Activated T-cell treated with anti-CD3 and anti-CD28 coated beads, Interleukin-2, amount 50 U/mL, for 72 hours (primary cell): ENCODE measurements at regions not wholly inside any gene's neighbourhood (a gene's known extent, or its start where the extent isn't known, plus 50 kb on each side); places are given as distances from the start of the nearest gene placed in this dataset.
"Not testable (repeated sequence)": the region's sequence is repeated elsewhere in the genome, so short reads cannot be mapped to it uniquely, and the experiment has no call there.

Experiments used
- ATAC-seq, 2 donors: fragments of 150-1000 bp; cut with Tn5 transposase; replicated peaks in 1 of 2; 2 replicates each; pipeline ENCODE4 v1.10.0; 2021; ENCODE audit warnings: moderate library complexity in 2 of 2, mild to moderate bottlenecking in 1 of 2
- DNase-seq, 2 donors: peaks; one replicate each; pipeline ENCODE4 v3.0.0; 2021 to 2022; ENCODE audit warnings: mixed read lengths in 1 of 2
- H3K27ac Mint-ChIP-seq: one replicate; pipeline ENCODE4 v1.8.0; 2022; ENCODE audit warnings: mild to moderate bottlenecking, moderate library complexity, mixed read lengths
- H3K27me3 Mint-ChIP-seq: one replicate; pipeline ENCODE4 v1.8.0; 2022; ENCODE audit warnings: low read depth, mixed read lengths
- H3K36me3 Mint-ChIP-seq, 2 donors: one replicate each; pipeline ENCODE4 v1.8.0; 2022; ENCODE audit warnings: mixed read lengths in 2 of 2, mild to moderate bottlenecking in 1 of 2; ENCODE audit not compliant: insufficient read depth in 2 of 2
- H3K4me1 Mint-ChIP-seq: one replicate; pipeline ENCODE4 v1.8.0; 2022; ENCODE audit warnings: low read depth, mixed read lengths
- H3K4me3 Mint-ChIP-seq, 2 donors: one replicate each; pipeline ENCODE4 v1.8.0; 2022; ENCODE audit warnings: mild to moderate bottlenecking in 2 of 2, mixed read lengths in 2 of 2, moderate library complexity in 2 of 2
- H3K9me3 Mint-ChIP-seq, 2 donors: one replicate each; pipeline ENCODE4 v1.8.0; 2022; ENCODE audit warnings: mixed read lengths in 2 of 2

DNA sequence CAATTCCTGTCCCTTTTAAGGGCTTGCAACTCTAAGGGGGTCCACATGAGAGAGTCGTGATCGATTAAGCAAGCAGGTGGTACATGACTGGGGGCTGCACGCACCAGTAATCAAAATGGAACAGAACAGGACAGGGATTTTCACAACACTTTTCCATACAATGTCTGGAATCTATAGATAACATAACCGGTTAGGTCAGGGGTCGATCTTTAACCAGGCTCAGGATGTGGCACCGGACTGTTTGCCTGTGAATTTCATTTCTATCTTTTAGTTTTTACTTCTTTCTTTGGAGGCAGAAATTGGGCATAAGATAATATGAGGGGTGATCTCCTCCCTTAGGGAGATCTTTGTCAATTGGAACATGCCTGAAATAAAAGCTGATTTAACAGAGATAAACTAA is 370.1 kb downstream of the IPMK start:
- H3K27me3 Mint-ChIP-seq = no peaks in the 10 kb centered on the region
- H3K36me3 Mint-ChIP-seq = no peaks in the 10 kb centered on the region
- H3K4me1 Mint-ChIP-seq = no peaks in the 10 kb centered on the region
- H3K4me3 Mint-ChIP-seq = no peak overlapping the region
- ATAC-seq (no peak), DNase-seq (no peak)
- peaks cover 3% of the 10 kb centered on the region in 2 donors for H3K9me3 Mint-ChIP-seq
- no peak overlapping the region for H3K27ac Mint-ChIP-seq

DNA sequence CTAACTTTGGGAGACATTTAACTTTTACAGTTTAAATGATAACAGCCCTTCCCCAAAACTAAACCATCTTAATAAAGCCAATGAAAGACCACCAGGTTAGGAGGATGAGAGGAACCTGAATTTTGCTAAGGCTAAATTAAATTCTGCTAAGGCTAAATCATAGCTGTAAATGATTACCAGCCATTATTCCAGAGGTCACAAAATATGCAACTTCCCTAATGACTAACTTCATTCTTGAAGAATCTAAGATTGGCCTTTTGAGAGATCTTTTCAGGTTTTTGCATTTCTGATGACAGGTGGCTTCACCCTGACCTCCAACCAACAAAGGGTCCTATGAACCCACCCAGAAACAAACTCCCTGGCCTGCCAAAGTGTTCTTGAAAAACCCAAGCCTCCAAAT is 373.3 kb downstream of the IPMK start:
- Mint-ChIP-seq H3K36me3 (no peaks in the 10 kb centered on the region), H3K27ac (no peak overlapping the region), H3K27me3 (no peaks in the 10 kb centered on the region), H3K4me3 (no peak overlapping the region), H3K9me3 (peaks cover 3 to 4% of the 10 kb centered on the region in 2 donors), H3K4me1 (no peaks in the 10 kb centered on the region)
- DNase-seq (no peak), ATAC-seq (no peak)

DNA sequence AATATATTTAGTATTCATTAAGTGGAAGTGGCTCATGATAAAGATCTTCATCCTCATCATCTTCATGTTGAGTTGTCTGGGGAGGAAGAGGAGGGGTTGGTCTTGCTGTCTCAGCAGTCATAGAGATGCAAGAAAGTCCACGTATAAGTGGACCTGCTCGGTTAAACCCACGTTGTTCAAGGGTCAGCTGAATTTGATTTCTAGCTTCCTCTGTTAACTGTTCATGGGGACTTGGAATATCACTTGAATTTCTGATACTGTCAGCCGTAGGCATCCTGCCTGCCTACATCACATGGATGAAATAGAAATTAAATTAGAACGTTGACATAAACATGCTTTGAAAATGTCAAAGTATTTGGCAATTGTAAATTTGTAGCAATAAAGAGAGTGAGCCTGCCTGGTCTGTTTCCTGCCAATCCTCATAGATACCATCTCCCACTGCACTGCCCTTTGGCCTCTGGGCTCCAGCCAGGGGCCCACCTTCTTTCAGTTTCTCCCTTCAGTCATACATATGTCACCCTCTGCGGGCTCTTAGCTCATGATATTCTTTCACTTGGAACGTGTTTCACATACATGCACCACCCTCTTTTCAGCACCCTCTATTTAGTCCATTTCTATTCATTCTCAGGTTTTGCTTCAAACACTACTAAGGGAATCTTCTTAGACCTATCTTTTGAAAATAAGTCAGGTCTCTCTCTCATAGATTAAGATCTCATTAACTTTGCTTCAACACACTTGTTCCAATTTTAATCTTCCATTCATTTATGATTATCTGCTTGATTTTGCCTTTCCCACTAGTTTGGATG is 376.3 kb downstream of the IPMK start:
- Mint-ChIP-seq H3K36me3 (no peaks in the 10 kb centered on the region), H3K9me3 (peaks cover 0 to 4% of the 10 kb centered on the region in 2 donors), H3K27me3 (no peaks in the 10 kb centered on the region)

DNA sequence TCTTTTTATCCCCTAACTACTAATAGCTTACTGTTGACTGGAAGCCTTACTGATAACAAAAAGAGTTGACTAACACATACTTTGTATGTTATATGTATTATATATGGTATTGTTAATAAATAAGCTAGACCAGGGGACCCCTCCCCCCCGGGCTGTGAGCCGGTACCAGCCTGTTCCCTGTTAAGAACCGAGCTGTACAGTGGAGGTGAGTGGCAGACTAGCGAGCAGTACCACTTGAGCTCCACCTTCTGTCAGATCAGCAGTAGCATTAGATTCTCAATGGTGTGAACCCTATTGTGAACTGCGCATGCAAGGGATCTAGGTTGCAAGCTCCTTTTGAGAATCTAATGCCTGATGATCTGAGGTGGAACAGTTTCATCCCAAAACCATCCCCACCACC is 377.0 kb downstream of the IPMK start:
- ATAC-seq (no peak), DNase-seq (no peak)
- H3K36me3 Mint-ChIP-seq = no peaks in the 10 kb centered on the region
- no peaks in the 10 kb centered on the region for H3K27me3 Mint-ChIP-seq
- peaks cover 0 to 8% of the 10 kb centered on the region in 2 donors for H3K9me3 Mint-ChIP-seq
- no peak overlapping the region for H3K27ac Mint-ChIP-seq
- H3K4me1 Mint-ChIP-seq = no peaks in the 10 kb centered on the region
- H3K4me3 Mint-ChIP-seq = no peak overlapping the region

More for the DNA sequence above, 376.3 kb downstream of the IPMK start:
- ATAC-seq (no peak), DNase-seq (no peak)
- no peaks in the 10 kb centered on the region for H3K4me1 Mint-ChIP-seq
- no peak overlapping the region for H3K4me3 Mint-ChIP-seq
- H3K27ac Mint-ChIP-seq = no peak overlapping the region

DNA sequence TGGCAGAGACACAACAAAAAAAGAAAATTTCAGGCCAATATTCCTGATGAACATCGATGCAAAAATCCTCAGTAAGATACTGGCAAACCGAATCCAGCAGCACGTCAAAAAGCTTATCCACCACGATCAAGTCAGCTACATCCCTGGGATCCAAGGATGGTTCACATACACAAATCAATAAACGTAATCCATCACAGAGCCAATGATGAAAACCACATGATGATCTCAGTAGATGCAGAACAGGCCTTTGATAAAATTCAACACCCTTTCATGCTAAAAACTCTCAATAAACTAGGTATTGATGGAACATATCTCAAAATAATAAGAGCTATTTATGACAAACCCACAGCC is 382.1 kb downstream of the IPMK start:
- H3K4me3 Mint-ChIP-seq, H3K27me3 Mint-ChIP-seq, H3K9me3 Mint-ChIP-seq, ATAC-seq, H3K4me1 Mint-ChIP-seq, H3K27ac Mint-ChIP-seq, H3K36me3 Mint-ChIP-seq, DNase-seq: not testable (repeated sequence)

DNA sequence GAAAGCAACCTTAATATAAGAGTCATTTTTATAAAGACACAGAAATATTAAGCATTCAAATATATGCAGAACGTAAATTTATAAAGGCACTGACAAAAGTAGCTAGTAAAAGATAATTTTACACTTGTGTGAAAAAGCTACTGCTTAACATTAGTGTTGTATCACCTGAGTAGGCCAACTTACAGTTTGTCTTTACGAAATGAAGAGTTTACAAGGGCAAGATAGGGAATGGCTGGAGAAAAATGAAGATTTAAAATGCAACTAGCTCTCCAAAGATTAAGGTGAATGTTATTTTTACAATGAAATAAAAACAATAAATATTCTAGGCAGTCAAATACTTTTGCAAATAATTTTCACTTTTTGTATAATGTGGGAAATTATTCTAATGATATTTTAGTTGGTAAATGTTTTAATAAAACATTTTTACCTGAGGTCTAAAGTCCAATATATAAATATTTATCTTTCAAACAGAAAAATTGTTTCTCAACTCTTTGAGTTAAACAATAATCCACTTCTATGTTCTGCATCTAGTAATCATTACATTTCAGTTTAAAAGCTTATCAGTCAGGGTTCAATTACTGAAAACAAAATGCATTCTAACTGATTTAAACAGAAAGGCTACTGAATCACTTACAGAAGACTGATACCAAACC is 382.6 kb downstream of the IPMK start:
- ATAC-seq (no peak), DNase-seq (no peak)
- Mint-ChIP-seq H3K4me3 (no peak overlapping the region), H3K9me3 (peaks cover 0 to 6% of the 10 kb centered on the region in 2 donors), H3K27ac (no peak overlapping the region), H3K27me3 (no peaks in the 10 kb centered on the region), H3K36me3 (no peaks in the 10 kb centered on the region), H3K4me1 (no peaks in the 10 kb centered on the region)

DNA sequence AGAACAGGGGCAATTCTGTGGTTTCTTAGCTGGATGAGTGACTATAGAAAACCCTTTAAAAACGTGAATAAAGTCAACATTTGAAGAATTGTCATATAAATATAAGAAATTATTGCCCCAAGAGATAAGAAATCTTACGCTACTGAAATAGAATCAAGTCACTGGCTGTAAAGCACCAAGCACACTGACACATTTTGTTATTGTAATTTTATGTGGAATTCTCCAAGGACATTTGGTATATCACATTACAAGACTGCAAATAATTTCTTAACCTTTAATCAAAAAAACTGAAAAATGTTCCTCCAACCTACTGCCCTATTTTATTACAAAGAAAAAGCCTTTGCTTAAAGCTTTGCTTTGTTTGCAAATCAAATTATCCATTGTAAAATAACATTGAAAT is 383.3 kb downstream of the IPMK start:
- H3K4me3 Mint-ChIP-seq = no peak overlapping the region
- peaks cover 0 to 6% of the 10 kb centered on the region in 2 donors for H3K9me3 Mint-ChIP-seq
- DNase-seq (no peak), ATAC-seq (no peak)
- H3K27me3 Mint-ChIP-seq = no peaks in the 10 kb centered on the region
- H3K27ac Mint-ChIP-seq = no peak overlapping the region
- H3K36me3 Mint-ChIP-seq = no peaks in the 10 kb centered on the region
- H3K4me1 Mint-ChIP-seq = no peaks in the 10 kb centered on the region

DNA sequence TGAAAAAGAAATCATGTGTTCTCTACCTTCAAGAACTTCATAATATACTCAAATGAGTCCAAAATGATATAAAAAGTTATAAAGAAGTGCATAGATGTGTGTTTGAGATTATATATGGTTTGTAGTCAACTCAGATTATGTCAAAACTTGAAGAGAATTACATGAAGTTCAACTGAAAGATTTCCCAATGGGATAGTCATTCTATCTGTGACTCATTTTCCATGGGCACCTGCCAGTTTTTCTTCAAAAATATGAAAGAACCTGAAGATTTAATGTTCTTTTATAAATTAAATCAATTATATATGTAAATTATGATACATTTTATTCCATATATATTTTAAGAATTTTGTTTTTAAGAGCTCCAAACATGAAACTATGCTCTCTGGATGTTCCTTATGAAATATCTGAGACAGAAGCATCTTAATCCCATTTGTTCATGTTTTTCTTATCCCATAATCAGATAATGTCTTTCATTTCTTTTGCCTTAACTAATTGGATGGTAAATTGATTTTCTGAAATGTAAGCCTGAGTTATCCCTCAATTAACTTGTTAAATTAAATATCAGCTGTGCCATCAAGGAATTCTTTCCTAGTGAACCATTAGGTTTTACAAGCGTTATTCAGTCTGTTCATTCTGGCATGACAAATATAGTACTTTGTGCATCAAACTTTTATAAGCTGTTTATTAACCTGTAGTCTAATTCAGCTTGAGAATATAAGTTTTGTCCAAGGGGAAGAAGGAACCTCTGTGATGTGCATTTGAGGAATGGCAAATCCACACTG is 387.1 kb downstream of the IPMK start:
- peaks cover 0 to 2% of the 10 kb centered on the region in 2 donors for H3K9me3 Mint-ChIP-seq
- no peaks in the 10 kb centered on the region for H3K27me3 Mint-ChIP-seq
- no peak overlapping the region for H3K27ac Mint-ChIP-seq
- H3K4me1 Mint-ChIP-seq = no peaks in the 10 kb centered on the region
- ATAC-seq = no peak
- no peak for DNase-seq
- no peaks in the 10 kb centered on the region for H3K36me3 Mint-ChIP-seq
- no peak overlapping the region for H3K4me3 Mint-ChIP-seq

DNA sequence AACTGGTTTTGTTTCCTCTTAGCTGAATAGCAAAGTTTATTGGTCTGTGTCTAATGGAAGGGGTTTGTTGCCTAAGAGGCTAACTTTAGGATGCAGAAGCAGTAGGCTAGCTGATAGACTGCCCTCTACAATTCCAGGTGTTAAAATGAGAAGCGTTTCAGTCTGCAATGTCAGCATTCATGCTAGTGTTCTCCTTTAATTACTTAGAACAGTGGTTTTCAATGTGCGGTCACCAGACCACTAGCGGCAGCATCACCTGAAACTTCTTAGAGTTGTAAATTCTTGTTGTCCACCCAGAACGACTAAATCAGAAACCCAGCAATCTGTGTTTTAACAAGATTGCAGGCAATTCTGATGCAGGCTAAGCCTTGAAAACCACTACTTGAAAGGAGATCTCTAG is 392.9 kb downstream of the IPMK start:
- no peak for ATAC-seq
- H3K27me3 Mint-ChIP-seq = no peaks in the 10 kb centered on the region
- H3K36me3 Mint-ChIP-seq = no peaks in the 10 kb centered on the region
- H3K9me3 Mint-ChIP-seq = peaks cover 0 to under 1% of the 10 kb centered on the region in 2 donors
- no peak overlapping the region for H3K27ac Mint-ChIP-seq
- no peaks in the 10 kb centered on the region for H3K4me1 Mint-ChIP-seq
- DNase-seq = no peak
- no peak overlapping the region for H3K4me3 Mint-ChIP-seq

DNA sequence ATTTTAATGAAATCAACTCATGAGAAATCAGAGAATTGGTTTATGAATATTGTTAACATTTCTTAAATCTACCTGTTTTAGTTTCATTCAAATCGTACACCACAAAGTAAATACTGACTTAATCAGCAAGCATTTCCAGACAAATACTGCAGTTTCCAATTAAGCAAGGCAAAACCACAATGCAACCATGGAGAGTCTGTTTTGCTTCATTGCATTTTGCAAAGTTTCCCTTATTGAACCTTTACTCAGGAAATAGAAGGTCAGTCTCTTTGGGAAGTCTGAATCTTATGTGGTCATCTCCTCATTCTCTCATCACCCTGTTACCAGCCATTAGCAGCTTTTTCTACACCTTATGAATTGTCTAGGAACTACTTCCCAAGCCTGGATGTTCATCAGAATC is 400.5 kb downstream of the IPMK start:
- no peaks in the 10 kb centered on the region for H3K27me3 Mint-ChIP-seq
- ATAC-seq (no peak), DNase-seq (no peak)
- H3K4me3 Mint-ChIP-seq = no peak overlapping the region
- no peaks in the 10 kb centered on the region for H3K4me1 Mint-ChIP-seq
- H3K9me3 Mint-ChIP-seq = peaks cover 0 to 2% of the 10 kb centered on the region in 2 donors
- no peak overlapping the region for H3K27ac Mint-ChIP-seq
- no peaks in the 10 kb centered on the region for H3K36me3 Mint-ChIP-seq

DNA sequence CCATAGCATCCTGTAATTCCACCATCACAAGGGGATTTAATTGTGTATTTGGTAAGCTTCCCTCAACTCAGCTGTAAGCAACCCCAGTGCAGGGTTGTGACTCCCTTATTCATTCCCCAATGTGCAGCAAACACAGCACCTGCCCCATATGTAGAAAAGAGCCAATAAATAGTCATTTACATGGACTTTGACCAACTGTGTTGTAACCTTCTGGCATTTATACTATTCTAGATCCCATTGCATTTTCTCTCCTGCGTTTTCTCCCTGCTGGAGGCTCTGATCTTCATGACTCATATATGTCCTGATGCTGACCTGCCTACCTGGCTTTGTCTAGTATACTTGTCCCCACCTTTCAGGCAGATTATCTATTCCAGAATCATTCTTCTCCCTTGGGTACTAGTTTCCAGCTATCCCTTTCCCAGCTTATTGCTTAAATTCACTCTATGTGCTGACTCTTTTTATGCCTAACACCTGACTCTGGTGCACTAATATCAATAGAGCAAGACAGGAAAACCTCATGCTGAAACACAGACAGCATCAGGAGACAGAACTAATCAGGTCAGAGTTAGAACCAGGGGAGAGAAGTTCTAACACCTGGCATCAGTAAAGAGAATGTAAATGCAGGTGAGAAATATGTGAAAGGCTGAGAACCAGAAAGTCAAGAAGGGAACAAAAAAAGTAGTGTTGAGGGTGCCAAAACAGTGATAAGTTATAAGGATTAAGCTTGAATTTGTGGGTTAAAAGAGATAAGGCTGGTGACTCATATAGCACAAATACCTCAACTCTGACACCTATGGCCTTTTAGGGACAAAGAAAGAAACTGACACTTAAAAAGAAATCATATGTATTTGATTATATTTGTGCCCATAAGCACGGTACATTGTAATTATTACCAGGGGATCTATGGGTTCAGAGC is 402.7 kb downstream of the IPMK start:
- H3K4me1 Mint-ChIP-seq = no peaks in the 10 kb centered on the region
- H3K4me3 Mint-ChIP-seq = no peak overlapping the region

DNA sequence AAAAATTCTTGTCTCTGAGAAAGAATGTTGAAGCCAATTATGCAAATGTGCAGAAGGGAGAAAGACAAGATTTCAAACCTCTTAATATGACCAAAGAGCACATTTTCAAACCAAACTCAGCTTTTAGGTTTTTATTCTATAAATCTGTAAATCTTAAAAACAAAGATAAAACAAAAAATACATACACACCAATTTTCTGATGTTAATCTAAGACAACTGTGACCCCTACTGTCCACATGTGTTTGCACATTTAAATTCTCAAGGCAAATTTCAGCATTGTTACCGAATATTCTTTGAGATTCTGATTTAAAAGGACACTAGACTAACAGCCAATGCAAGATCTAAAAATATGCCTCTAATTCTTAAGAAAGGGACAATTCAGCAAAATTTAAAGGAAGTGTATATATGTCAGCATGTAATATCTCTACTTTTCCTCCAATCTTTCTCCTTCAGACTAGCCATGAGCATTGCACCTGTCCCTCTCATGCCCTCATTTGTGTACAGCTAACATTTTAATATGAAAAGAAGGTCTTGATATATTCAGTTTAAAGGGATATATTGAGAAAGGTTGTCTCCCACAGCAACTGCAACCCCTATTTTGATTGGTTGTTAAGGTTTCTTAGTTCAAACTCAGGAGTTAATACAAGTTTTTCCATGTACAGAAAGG is 417.9 kb downstream of the IPMK start:
- Mint-ChIP-seq H3K9me3 (no peaks in the 10 kb centered on the region), H3K27ac (no peak overlapping the region), H3K27me3 (no peaks in the 10 kb centered on the region), H3K4me1 (no peaks in the 10 kb centered on the region), H3K36me3 (no peaks in the 10 kb centered on the region), H3K4me3 (no peak overlapping the region)
- ATAC-seq (no peak), DNase-seq (no peak)

More for the DNA sequence above, 402.7 kb downstream of the IPMK start:
- H3K27ac Mint-ChIP-seq = no peak overlapping the region
- no peaks in the 10 kb centered on the region for H3K27me3 Mint-ChIP-seq
- H3K9me3 Mint-ChIP-seq = peaks cover 0 to 5% of the 10 kb centered on the region in 2 donors
- DNase-seq (no peak), ATAC-seq (no peak)
- H3K36me3 Mint-ChIP-seq = no peaks in the 10 kb centered on the region
